DMS114 treated with DMSO at 0.1 percent for 48 hours (cell line): ENCODE measurements at regions not wholly inside any gene's neighbourhood (a gene's known extent, or its start where the extent isn't known, plus 50 kb on each side); places are given as distances from the start of the nearest gene placed in this dataset.

ENCODE experiments used
- DNase-seq: peaks from one replicate; lab custom pipeline; 2025; ENCODE audit not compliant: unreplicated experiment; lab: John Stamatoyannopoulos, UW

GRCh38 chr14:54207476-54208462 is 189.0 kb upstream of the CDKN3 start:
- DNase-seq: no peak

GRCh38 chr14:54208751-54209150 is 188.1 kb upstream of the CDKN3 start:
- DNase-seq: no peak

- no peak for DNase-seq
These were observed 187.1 kb upstream of the CDKN3 start for GRCh38 chr14:54209511-54210250.

- DNase-seq: no peak
These were observed 185.1 kb upstream of the CDKN3 start for GRCh38 chr14:54211551-54212308.

GRCh38 chr14:54213536-54213935 is 183.3 kb upstream of the CDKN3 start:
- no peak for DNase-seq

GRCh38 chr14:54216827-54217226 is 180.0 kb upstream of the CDKN3 start:
- DNase-seq: no peak

GRCh38 chr14:54219261-54220070 is 177.3 kb upstream of the CDKN3 start:
- no peak for DNase-seq

- no peak for DNase-seq
These were observed 176.6 kb upstream of the CDKN3 start for GRCh38 chr14:54220071-54220703.

GRCh38 chr14:54220704-54221431 is 175.9 kb upstream of the CDKN3 start:
- DNase-seq: no peak

- DNase-seq: no peak
These were observed 175.4 kb upstream of the CDKN3 start for GRCh38 chr14:54221432-54221803.

- DNase-seq: no peak
These were observed 174.8 kb upstream of the CDKN3 start for GRCh38 chr14:54221971-54222370.

GRCh38 chr14:54223831-54224402 is 172.9 kb upstream of the CDKN3 start:
- DNase-seq: no peak

- no peak for DNase-seq
These were observed 171.2 kb upstream of the CDKN3 start for GRCh38 chr14:54225457-54226060.

GRCh38 chr14:54226103-54226502 is 170.7 kb upstream of the CDKN3 start:
- DNase-seq: no peak

GRCh38 chr14:54226558-54226957 is 170.2 kb upstream of the CDKN3 start:
- DNase-seq: no peak

- no peak for DNase-seq
These were observed 167.7 kb upstream of the CDKN3 start for GRCh38 chr14:54229136-54229535.

- DNase-seq: no peak
These were observed 166.2 kb upstream of the CDKN3 start for GRCh38 chr14:54230645-54231044.

GRCh38 chr14:54232735-54233134 is 164.1 kb upstream of the CDKN3 start:
- DNase-seq: no peak

- no peak for DNase-seq
These were observed 155.3 kb upstream of the CDKN3 start for GRCh38 chr14:54241517-54241916.
